LHCN-M2 (cell line): ENCODE measurements at regions not wholly inside any gene's neighbourhood (a gene's known extent, or its start where the extent isn't known, plus 50 kb on each side); places are given as distances from the start of the nearest gene placed in this dataset.
A peak's percentile ranks its signal among the peaks of the same experiment; 100 is the strongest.

Source experiments
- DNase-seq: peaks from one replicate; pipeline ENCODE4 v3.0.0-alpha.2; 2012; ENCODE audit warnings: low read depth

GRCh38 chr4:179757641-179758040, 2315.4 kb upstream of the AGA start:
- DNase-seq, result no peak

- DNase-seq, result no peak
Measured at GRCh38 chr4:179762840-179763239, 2320.6 kb upstream of the AGA start.

- DNase-seq, result no peak
Measured at GRCh38 chr4:179766938-179767337, 2324.7 kb upstream of the AGA start.

- no peak for DNase-seq
Measured at GRCh38 chr4:179768996-179769395, 2326.8 kb upstream of the AGA start.

GRCh38 chr4:179797738-179798137, 2355.5 kb upstream of the AGA start:
- DNase-seq, result no peak

- no peak for DNase-seq
Measured at GRCh38 chr4:179803857-179804256, 2361.6 kb upstream of the AGA start.

- peak; percentile 15 for DNase-seq
Measured at GRCh38 chr4:179804440-179804839, 2362.2 kb upstream of the AGA start.

- DNase-seq, result no peak
Measured at GRCh38 chr4:179817317-179817716, 2375.1 kb upstream of the AGA start.

GRCh38 chr4:179823342-179823741, 2381.1 kb upstream of the AGA start:
- no peak for DNase-seq

GRCh38 chr4:179831274-179831673, 2389.0 kb upstream of the AGA start:
- DNase-seq, result no peak

GRCh38 chr4:179836179-179837075, 2394.2 kb upstream of the AGA start:
- no peak for DNase-seq

GRCh38 chr4:179843370-179843769, 2399.8 kb upstream of the TENM3 start:
- DNase-seq, result no peak

- DNase-seq, result no peak
Measured at GRCh38 chr4:179855469-179855868, 2387.7 kb upstream of the TENM3 start.

- DNase-seq, result no peak
Measured at GRCh38 chr4:179858221-179858620, 2385.0 kb upstream of the TENM3 start.

GRCh38 chr4:179867300-179867878, 2375.8 kb upstream of the TENM3 start:
- no peak for DNase-seq

GRCh38 chr4:179871726-179872125, 2371.5 kb upstream of the TENM3 start:
- no peak for DNase-seq

GRCh38 chr4:179872755-179873154, 2370.4 kb upstream of the TENM3 start:
- DNase-seq, result no peak

GRCh38 chr4:179880756-179881155, 2362.4 kb upstream of the TENM3 start:
- no peak for DNase-seq

GRCh38 chr4:179894066-179894778, 2349.0 kb upstream of the TENM3 start:
- no peak for DNase-seq

GRCh38 chr4:179919587-179919986, 2323.6 kb upstream of the TENM3 start:
- DNase-seq, result no peak

GRCh38 chr4:179927473-179927872, 2315.7 kb upstream of the TENM3 start:
- DNase-seq, result no peak

GRCh38 chr4:179941911-179942310, 2301.3 kb upstream of the TENM3 start:
- DNase-seq, result no peak

GRCh38 chr4:179976777-179977176, 2266.4 kb upstream of the TENM3 start:
- no peak for DNase-seq
